ENCODE measurements at regions not wholly inside any gene's neighbourhood (a gene's known extent, or its start where the extent isn't known, plus 50 kb on each side); places are given as distances from the start of the nearest gene placed in this dataset.

DNA sequence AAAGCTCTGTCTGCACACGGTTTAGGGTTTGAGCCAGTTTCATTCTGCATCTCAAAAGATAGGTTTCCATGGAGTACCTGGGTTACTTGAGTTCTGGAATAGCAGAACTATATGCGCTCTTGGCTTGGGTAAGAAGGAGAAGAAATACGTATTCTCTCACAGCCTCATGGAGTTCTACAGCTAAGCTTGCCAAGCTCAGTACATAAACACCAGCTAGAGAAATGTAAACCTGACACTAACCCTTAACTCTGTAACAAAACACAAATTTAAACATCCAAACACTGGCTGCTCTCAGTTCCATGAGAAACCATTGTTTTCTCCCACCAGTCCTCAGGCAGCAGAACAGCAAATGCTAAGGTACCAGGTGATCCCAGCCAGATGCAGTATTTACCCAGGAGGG is 557.2 kb downstream of the INHBA start:
- no peak overlapping the region for H3K4me3 ChIP-seq
- intact Hi-C loops (cut with DNase I; ENCODE audit: low total_unique reads), result no loop called here
- WGBS, 2 donors, result 86% methylated on average over 3 of the region's 3 CpGs

DNA sequence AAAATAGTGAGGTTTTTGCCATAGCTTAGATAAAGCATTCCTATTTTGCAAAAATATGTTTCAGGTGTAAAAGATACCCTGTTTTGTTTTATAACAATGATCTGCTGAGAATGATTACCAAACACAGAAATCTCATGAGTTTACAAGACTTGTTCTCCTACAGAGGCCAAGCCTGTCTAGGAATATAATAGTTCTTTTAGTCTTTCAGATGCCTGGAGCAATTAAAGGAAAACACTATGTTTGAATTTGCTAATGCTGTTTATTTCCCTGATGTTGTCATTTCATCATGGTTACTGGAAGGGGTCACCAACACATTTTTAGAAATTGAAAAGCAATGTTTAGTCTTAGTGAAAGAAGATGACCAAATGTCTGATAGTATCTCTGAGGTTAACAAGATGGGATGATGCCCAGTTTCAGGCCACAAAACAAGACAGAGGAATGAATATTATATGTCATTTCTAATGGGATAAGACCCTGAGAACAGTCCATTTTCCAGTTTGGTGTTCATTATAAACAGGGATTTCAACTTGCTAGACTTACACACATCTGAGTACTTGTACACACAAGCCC is 559.9 kb downstream of the INHBA start:
- Histone ChIP-seq H3K27me3 (no peaks in the 10 kb centered on the region), H3K27ac (no peak overlapping the region), H3K9me3 (no peaks in the 10 kb centered on the region), H3K4me3 (no peak overlapping the region), H3K4me1 (no peaks in the 10 kb centered on the region), H3K36me3 (ENCODE audit: low read depth, missing control alignments) (no peaks in the 10 kb centered on the region)
- intact Hi-C loops (cut with DNase I; ENCODE audit: low total_unique reads), result no loop called here
- TF ChIP-seq POLR2A (IDR thresholded peaks at IDR 0.05), result no peak
- TF ChIP-seq, protein P1, sequence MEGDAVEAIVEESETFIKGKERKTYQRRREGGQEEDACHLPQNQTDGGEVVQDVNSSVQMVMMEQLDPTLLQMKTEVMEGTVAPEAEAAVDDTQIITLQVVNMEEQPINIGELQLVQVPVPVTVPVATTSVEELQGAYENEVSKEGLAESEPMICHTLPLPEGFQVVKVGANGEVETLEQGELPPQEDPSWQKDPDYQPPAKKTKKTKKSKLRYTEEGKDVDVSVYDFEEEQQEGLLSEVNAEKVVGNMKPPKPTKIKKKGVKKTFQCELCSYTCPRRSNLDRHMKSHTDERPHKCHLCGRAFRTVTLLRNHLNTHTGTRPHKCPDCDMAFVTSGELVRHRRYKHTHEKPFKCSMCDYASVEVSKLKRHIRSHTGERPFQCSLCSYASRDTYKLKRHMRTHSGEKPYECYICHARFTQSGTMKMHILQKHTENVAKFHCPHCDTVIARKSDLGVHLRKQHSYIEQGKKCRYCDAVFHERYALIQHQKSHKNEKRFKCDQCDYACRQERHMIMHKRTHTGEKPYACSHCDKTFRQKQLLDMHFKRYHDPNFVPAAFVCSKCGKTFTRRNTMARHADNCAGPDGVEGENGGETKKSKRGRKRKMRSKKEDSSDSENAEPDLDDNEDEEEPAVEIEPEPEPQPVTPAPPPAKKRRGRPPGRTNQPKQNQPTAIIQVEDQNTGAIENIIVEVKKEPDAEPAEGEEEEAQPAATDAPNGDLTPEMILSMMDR (IDR thresholded peaks at IDR 0.05), result no peak
- no peak for DNase-seq

More for the DNA sequence above, 557.2 kb downstream of the INHBA start:
- no peak overlapping the region for H3K27ac ChIP-seq
- H3K4me1 ChIP-seq, result no peaks in the 10 kb centered on the region
- no peaks in the 10 kb centered on the region for H3K27me3 ChIP-seq
- no peak for TF ChIP-seq POLR2A (IDR thresholded peaks at IDR 0.05)
- TF ChIP-seq, protein P1 (IDR thresholded peaks at IDR 0.05), result no peak
- DNase-seq, result no peak
- H3K36me3 ChIP-seq (ENCODE audit: low read depth, missing control alignments), result no peaks in the 10 kb centered on the region
- H3K9me3 ChIP-seq, result no peaks in the 10 kb centered on the region

DNA sequence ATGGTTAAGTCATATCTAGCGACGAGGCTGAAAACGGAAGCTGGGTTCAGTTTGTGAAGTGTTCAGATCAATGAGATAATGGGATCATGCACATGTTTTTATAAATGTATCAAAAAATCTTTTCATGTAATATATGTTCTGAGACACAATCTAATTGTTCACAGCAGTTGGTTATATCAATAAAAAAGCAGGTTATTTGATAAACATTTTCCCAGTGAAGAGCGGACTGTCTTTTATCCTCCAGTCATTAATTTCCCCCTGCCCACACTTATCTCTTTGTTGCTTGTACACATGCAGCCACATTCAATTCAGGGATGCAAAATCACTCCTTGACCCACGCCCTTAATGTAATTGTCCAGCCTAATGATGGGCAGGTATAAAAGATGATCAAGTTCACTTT is 563.1 kb downstream of the INHBA start:
- Histone ChIP-seq H3K4me1 (no peaks in the 10 kb centered on the region), H3K27ac (no peak overlapping the region), H3K36me3 (ENCODE audit: low read depth, missing control alignments) (no peaks in the 10 kb centered on the region), H3K9me3 (no peaks in the 10 kb centered on the region), H3K27me3 (no peaks in the 10 kb centered on the region), H3K4me3 (no peak overlapping the region)
- intact Hi-C loops (cut with DNase I; ENCODE audit: low total_unique reads), result no loop called here
- 89 to 91% methylated on average over 5 of the region's 5 CpGs for WGBS, 2 donors
- TF ChIP-seq POLR2A (IDR thresholded peaks at IDR 0.05), result no peak
- TF ChIP-seq, protein P1 (IDR thresholded peaks at IDR 0.05), result no peak
- no peak for DNase-seq

DNA sequence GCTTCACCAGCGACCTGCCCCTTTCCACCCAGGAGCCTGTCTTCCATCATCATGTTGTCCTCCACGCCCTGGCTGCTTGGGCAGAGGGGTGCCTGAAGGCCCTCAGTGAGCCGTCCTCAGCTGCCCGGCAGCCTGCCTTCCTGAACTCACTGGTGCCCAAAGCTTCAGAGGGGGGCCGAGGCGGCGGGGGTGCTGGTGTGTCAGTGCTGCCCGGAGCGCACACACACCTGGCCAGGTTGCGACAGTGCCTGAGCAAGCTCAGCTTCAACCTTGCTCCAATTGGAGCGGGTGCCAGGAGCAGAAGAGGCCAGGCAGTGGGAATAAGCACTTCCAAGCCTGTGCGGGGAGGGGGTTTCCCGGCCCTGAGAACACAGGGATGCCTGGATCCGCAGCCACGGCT is 566.3 kb downstream of the INHBA start:
- H3K27me3 ChIP-seq, result no peaks in the 10 kb centered on the region
- TF ChIP-seq POLR2A (IDR thresholded peaks at IDR 0.05), result no peak
- TF ChIP-seq, protein P1 (IDR thresholded peaks at IDR 0.05), result no peak
- no peaks in the 10 kb centered on the region for H3K9me3 ChIP-seq
- H3K4me3 ChIP-seq, result no peak overlapping the region
- intact Hi-C loops (cut with DNase I; ENCODE audit: low total_unique reads), result no loop called here
- no peaks in the 10 kb centered on the region for H3K4me1 ChIP-seq
- no peaks in the 10 kb centered on the region for H3K36me3 ChIP-seq (ENCODE audit: low read depth, missing control alignments)
- DNase-seq, result no peak
- 82% methylated on average over 6 to 14 of the region's 15 CpGs for WGBS, 2 donors
- no peak overlapping the region for H3K27ac ChIP-seq

DNA sequence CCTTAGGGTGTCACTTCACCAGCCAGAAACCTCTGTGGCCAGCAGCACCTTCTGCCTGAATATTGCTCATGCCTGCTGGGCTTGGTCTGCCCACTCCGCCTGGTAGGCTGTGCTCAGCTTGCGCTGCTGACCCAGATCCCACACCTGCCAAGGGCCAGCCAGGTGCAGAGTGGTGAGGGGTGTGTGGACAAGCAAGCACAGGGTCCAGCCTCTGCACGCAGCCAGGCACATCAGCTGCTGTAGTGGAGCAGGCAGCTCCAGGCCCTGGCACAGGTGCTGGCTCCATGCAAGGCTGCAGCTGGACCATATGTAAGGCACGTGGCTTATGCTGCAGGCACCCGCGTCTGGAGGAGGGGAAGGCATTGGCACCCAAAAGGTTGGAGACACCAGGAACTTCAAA is 567.4 kb downstream of the INHBA start:
- intact Hi-C loops (cut with DNase I; ENCODE audit: low total_unique reads), result no loop called here
- no peaks in the 10 kb centered on the region for H3K9me3 ChIP-seq
- H3K4me3 ChIP-seq, result no peak overlapping the region
- 59 to 61% methylated on average over 5 to 6 of the region's 6 CpGs for WGBS, 2 donors
- no peak for DNase-seq
- H3K27ac ChIP-seq, result no peak overlapping the region
- H3K27me3 ChIP-seq, result no peaks in the 10 kb centered on the region
- TF ChIP-seq POLR2A (IDR thresholded peaks at IDR 0.05), result no peak
- TF ChIP-seq, protein P1 (IDR thresholded peaks at IDR 0.05), result no peak
- no peaks in the 10 kb centered on the region for H3K4me1 ChIP-seq
- no peaks in the 10 kb centered on the region for H3K36me3 ChIP-seq (ENCODE audit: low read depth, missing control alignments)
